HEK293 (cell line): ENCODE measurements at regions not wholly inside any gene's neighbourhood (a gene's known extent, or its start where the extent isn't known, plus 50 kb on each side); places are given as distances from the start of the nearest gene placed in this dataset.

Experiments used
- CTCF ChIA-PET: fragments of 350-600 bp; formaldehyde crosslinking; extraction: SDS; loops from one replicate; lab custom pipeline; 2021; ENCODE audit warnings: antibody characterized with exemption; lab: Yijun Ruan, JAX
- POLR2A ChIA-PET: fragments of 300-600 bp; formaldehyde crosslinking; extraction: SDS; loops from one replicate; lab custom pipeline; 2020; ENCODE audit warnings: antibody characterized with exemption, inconsistent platforms; lab: Yijun Ruan, JAX
- H3K27ac ChIP-seq: fragments of 200-500 bp; sonication (Bioruptor generic); 2 replicates; pipeline ENCODE4 v1.5.1; 2014; ENCODE audit warnings: low read depth, low read length, control low read depth, inconsistent platforms; ENCODE audit errors: extremely low read depth
- H3K36me3 ChIP-seq, 2 experiments: fragments of 200-500 bp in 1 of 2; sonication (Bioruptor generic) in 1 of 2; 1 replicate in 1 of 2; 2 replicates in 1 of 2; pipeline ENCODE4 v1.5.1; 2014 to 2017; ENCODE audit warnings: inconsistent platforms in 2 of 2, low read length in 2 of 2; ENCODE audit not compliant: control insufficient read depth in 2 of 2, insufficient read depth in 1 of 2
- H3K4me1 ChIP-seq: fragments of 200-500 bp; sonication (Bioruptor generic); 2 replicates; pipeline ENCODE4 v1.5.1; 2014; ENCODE audit warnings: mild to moderate bottlenecking, low read length, inconsistent platforms; ENCODE audit not compliant: control insufficient read depth, insufficient read depth
- H3K4me3 ChIP-seq: 2 replicates; pipeline ENCODE4 v1.5.1; 2011; ENCODE audit warnings: low read depth, mild to moderate bottlenecking, control low read depth, low read length, moderate library complexity
- H3K9me3 ChIP-seq: fragments of 200-500 bp; sonication (Bioruptor generic); 2 replicates; pipeline ENCODE4 v1.5.1; 2014; ENCODE audit warnings: low read depth, low read length, inconsistent platforms; ENCODE audit not compliant: control insufficient read depth, insufficient read depth
- GFI1B ChIP-seq: fragments of 450-650 bp; formaldehyde crosslinking; IDR thresholded peaks from 2 replicates; pipeline ENCODE4 v1.5.1; 2016; ENCODE audit warnings: missing biosample characterization, missing genetic modification characterization
- KLF10 ChIP-seq: fragments of 450-650 bp; IDR thresholded peaks from 2 replicates; pipeline ENCODE4 v1.5.1; 2018; ENCODE audit warnings: missing biosample characterization, mild to moderate bottlenecking, missing genetic modification characterization
- MEIS1 ChIP-seq: sonication (generic); formaldehyde crosslinking; IDR thresholded peaks from 2 replicates; pipeline ENCODE4 v1.8.1; 2022; ENCODE audit warnings: missing genetic modification reagents, mild to moderate bottlenecking, borderline replicate concordance
- MYNN ChIP-seq: fragments of 450-650 bp; formaldehyde crosslinking; IDR thresholded peaks from 2 replicates; pipeline ENCODE4 v1.5.1; 2016; ENCODE audit warnings: missing biosample characterization, missing genetic modification characterization, borderline replicate concordance
- MZF1 ChIP-seq: fragments of 450-650 bp; formaldehyde crosslinking; IDR thresholded peaks from 2 replicates; pipeline ENCODE4 v1.5.1; 2017; ENCODE audit warnings: missing biosample characterization, missing genetic modification characterization, borderline replicate concordance
- ZBTB1 ChIP-seq: fragments of 450-650 bp; formaldehyde crosslinking; IDR thresholded peaks from 2 replicates; pipeline ENCODE4 v1.5.1; 2016; ENCODE audit warnings: missing biosample characterization, missing genetic modification characterization
- ZFP37 ChIP-seq: fragments of 450-650 bp; formaldehyde crosslinking; IDR thresholded peaks from 2 replicates; pipeline ENCODE4 v1.5.1; 2016; ENCODE audit warnings: missing biosample characterization, missing genetic modification characterization
- ZNF2 ChIP-seq: fragments of 450-650 bp; formaldehyde crosslinking; IDR thresholded peaks from 2 replicates; pipeline ENCODE4 v1.5.1; 2016; ENCODE audit warnings: missing biosample characterization, missing genetic modification characterization
- ZNF221 ChIP-seq: fragments of 450-650 bp; formaldehyde crosslinking; IDR thresholded peaks from 2 replicates; pipeline ENCODE4 v1.5.1; 2017; ENCODE audit warnings: missing biosample characterization, missing genetic modification characterization, borderline replicate concordance
- ZNF311 ChIP-seq: fragments of 450-650 bp; formaldehyde crosslinking; IDR thresholded peaks from 2 replicates; pipeline ENCODE4 v1.5.1; 2017; ENCODE audit warnings: missing biosample characterization, missing genetic modification characterization, borderline replicate concordance
- ZNF426 ChIP-seq: fragments of 450-650 bp; formaldehyde crosslinking; IDR thresholded peaks from 2 replicates; pipeline ENCODE4 v1.5.1; 2017; ENCODE audit warnings: missing biosample characterization, missing genetic modification characterization, mild to moderate bottlenecking, inconsistent platforms, moderate library complexity
- ZNF433 ChIP-seq: fragments of 450-650 bp; formaldehyde crosslinking; IDR thresholded peaks from 2 replicates; pipeline ENCODE4 v1.5.1; 2016; ENCODE audit warnings: missing biosample characterization, missing genetic modification characterization, low read depth
- ZNF501 ChIP-seq: fragments of 450-650 bp; formaldehyde crosslinking; IDR thresholded peaks from 2 replicates; pipeline ENCODE4 v1.5.1; 2016; ENCODE audit warnings: missing biosample characterization, missing genetic modification characterization
- ZNF701 ChIP-seq: fragments of 450-650 bp; formaldehyde crosslinking; IDR thresholded peaks from 2 replicates; pipeline ENCODE4 v1.5.1; 2016; ENCODE audit warnings: missing biosample characterization, missing genetic modification characterization
- ZNF776 ChIP-seq: fragments of 450-650 bp; formaldehyde crosslinking; IDR thresholded peaks from 2 replicates; pipeline ENCODE4 v1.5.0; 2017; ENCODE audit warnings: missing biosample characterization, missing genetic modification characterization, borderline replicate concordance
- ZNF830 ChIP-seq: fragments of 450-650 bp; IDR thresholded peaks from 2 replicates; pipeline ENCODE4 v1.5.0; 2018; ENCODE audit warnings: missing biosample characterization, missing genetic modification characterization, low read depth, mild to moderate bottlenecking, moderate library complexity
- ZXDB ChIP-seq: fragments of 450-650 bp; formaldehyde crosslinking; IDR thresholded peaks from 2 replicates; pipeline ENCODE4 v1.5.1; 2016; ENCODE audit warnings: missing biosample characterization, missing genetic modification characterization
- TF ChIP-seq, protein P1 (sequence below): fragments of 450-650 bp; formaldehyde crosslinking; IDR thresholded peaks from 2 replicates; pipeline ENCODE4 v1.5.1; 2016; ENCODE audit warnings: missing biosample characterization, missing genetic modification characterization
- TF ChIP-seq, protein P2 (sequence below): fragments of 450-650 bp; formaldehyde crosslinking; IDR thresholded peaks from 2 replicates; pipeline ENCODE4 v1.5.1; 2016; ENCODE audit warnings: missing biosample characterization, missing genetic modification characterization, low read depth
- TF ChIP-seq, protein P3 (sequence below): fragments of 450-650 bp; formaldehyde crosslinking; IDR thresholded peaks from 2 replicates; pipeline ENCODE4 v1.5.1; 2016; ENCODE audit warnings: missing biosample characterization, missing genetic modification characterization

DNA sequence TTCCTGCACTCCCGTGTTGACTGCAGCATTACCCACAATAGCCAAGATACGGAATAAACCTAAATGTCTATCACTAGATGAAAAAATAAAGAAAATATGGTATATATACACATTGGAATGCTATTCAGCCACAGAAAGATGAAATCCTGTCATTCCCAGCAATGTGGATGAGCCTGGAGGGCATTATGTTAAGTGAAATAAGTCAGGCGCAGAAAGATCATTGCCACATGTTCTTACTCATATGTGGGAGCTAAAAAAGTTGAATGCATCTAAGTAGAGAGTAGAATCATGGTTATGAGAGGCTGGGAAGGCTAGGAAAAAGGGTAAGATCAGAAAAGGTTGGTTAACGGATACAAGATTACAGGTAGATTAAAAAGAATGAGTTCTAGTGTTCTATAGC, 219.1 kb upstream of the MKI67 start (continued):
- TF ChIP-seq MYNN (tag by site-specific recombination), result no peak
- no peak for TF ChIP-seq ZFP37
- TF ChIP-seq ZXDB (tag by site-specific recombination), result no peak

DNA sequence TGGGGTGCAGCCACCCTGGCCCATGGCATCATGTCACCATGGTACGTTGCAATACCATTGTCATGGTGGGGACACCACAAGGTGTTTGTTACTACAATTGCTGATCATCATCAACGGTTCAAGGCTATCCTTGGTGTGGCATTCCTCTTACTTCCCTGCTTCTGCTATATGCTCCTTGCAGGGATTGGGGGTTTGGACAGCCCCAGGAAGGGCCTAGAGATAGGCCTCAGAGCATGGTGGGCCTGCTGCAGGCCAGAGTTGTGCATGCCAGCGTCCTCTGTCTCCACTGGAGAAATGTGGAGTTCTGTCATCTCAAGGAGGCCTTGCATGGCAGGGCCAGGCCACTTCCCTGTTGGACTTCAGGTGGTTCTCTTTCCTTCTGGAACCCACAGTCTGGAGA, 234.6 kb upstream of the MKI67 start:
- H3K4me1 ChIP-seq, result no peaks in the 10 kb centered on the region
- no peak for TF ChIP-seq ZNF2 (tag by site-specific recombination)
- no peak for TF ChIP-seq ZNF701 (tag by site-specific recombination)
- no peak for TF ChIP-seq MEIS1
- TF ChIP-seq, protein P1, sequence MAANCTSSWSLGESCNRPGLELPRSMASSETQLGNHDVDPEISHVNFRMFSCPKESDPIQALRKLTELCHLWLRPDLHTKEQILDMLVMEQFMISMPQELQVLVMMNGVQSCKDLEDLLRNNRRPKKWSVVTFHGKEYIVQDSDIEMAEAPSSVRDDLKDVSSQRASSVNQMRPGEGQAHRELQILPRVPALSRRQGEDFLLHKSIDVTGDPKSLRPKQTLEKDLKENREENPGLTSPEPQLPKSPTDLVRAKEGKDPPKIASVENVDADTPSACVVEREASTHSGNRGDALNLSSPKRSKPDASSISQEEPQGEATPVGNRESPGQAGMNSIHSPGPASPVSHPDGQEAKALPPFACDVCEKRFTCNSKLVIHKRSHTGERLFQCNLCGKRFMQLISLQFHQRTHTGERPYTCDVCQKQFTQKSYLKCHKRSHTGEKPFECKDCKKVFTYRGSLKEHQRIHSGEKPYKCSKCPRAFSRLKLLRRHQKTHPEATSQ (tag by site-specific recombination), result no peak
- TF ChIP-seq ZNF776 (tag by site-specific recombination), result no peak
- TF ChIP-seq ZNF830 (tag by site-specific recombination), result no peak
- no peak for TF ChIP-seq ZNF433
- TF ChIP-seq KLF10 (tag by site-specific recombination), result no peak
- no peak for TF ChIP-seq ZNF221 (tag by site-specific recombination)
- TF ChIP-seq ZNF426 (tag by site-specific recombination), result no peak
- TF ChIP-seq, protein P2, sequence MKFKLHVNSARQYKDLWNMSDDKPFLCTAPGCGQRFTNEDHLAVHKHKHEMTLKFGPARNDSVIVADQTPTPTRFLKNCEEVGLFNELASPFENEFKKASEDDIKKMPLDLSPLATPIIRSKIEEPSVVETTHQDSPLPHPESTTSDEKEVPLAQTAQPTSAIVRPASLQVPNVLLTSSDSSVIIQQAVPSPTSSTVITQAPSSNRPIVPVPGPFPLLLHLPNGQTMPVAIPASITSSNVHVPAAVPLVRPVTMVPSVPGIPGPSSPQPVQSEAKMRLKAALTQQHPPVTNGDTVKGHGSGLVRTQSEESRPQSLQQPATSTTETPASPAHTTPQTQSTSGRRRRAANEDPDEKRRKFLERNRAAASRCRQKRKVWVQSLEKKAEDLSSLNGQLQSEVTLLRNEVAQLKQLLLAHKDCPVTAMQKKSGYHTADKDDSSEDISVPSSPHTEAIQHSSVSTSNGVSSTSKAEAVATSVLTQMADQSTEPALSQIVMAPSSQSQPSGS (tag by site-specific recombination), result no peak
- TF ChIP-seq ZNF501 (tag by site-specific recombination), result no peak
- TF ChIP-seq MZF1, result no peak
- no peak for TF ChIP-seq GFI1B (tag by site-specific recombination)
- TF ChIP-seq ZNF311 (tag by site-specific recombination), result no peak
- TF ChIP-seq ZBTB1 (tag by site-specific recombination), result no peak

DNA sequence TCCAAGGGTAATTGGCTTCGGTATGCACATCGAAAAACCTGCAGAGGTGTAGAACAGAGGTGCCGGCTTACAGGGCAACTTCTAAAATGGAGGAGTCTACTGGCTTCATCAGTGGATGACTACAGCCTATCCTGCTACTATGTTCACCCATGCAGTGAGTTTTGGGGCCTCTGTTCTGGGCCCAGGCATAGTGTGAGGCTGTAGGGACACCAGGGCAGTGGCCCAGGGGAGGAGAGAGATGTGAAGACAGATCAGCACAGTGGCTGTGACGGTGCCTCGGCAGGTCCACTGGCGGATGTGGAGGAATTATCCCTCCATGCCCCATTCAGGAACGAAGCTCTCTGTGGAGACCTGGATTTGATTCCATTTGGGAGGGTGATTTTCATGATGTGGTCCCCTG, 235.3 kb upstream of the MKI67 start:
- no peaks in the 10 kb centered on the region for H3K4me1 ChIP-seq
- H3K27ac ChIP-seq, result no peak overlapping the region
- ChIA-PET POLR2A (no interaction called here), CTCF (interaction anchor here (0.5 kb wide), 1 partner anchor 1892 kb away, joined by 3 read pairs; no protein-coding TSS in a partner anchor)
- H3K4me3 ChIP-seq, result no peak overlapping the region
- H3K9me3 ChIP-seq, result no peaks in the 10 kb centered on the region
- H3K36me3 ChIP-seq, result no peaks in the 10 kb centered on the region
- TF ChIP-seq, protein P3, sequence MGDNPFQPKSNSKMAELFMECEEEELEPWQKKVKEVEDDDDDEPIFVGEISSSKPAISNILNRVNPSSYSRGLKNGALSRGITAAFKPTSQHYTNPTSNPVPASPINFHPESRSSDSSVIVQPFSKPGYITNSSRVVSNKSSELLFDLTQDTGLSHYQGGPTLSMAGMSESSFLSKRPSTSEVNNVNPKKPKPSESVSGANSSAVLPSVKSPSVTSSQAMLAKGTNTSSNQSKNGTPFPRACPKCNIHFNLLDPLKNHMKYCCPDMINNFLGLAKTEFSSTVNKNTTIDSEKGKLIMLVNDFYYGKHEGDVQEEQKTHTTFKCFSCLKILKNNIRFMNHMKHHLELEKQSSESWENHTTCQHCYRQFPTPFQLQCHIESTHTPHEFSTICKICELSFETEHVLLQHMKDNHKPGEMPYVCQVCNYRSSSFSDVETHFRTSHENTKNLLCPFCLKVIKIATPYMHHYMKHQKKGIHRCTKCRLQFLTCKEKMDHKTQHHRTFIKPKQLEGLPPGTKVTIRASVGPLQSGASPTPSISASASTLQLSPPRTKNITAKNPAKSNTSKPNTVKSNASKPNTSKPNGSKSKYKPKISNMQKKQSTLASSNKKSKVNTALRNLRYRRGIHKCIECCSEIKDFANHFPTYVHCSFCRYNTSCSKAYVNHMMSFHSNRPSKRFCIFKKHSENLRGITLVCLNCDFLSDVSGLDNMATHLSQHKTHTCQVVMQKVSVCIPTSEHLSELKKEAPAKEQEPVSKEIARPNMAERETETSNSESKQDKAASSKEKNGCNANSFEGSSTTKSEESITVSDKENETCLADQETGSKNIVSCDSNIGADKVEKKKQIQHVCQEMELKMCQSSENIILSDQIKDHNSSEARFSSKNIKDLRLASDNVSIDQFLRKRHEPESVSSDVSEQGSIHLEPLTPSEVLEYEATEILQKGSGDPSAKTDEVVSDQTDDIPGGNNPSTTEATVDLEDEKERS, result no peak

More for the DNA sequence above, 234.6 kb upstream of the MKI67 start:
- H3K4me3 ChIP-seq, result no peak overlapping the region
- H3K36me3 ChIP-seq, result no peaks in the 10 kb centered on the region
- no peaks in the 10 kb centered on the region for H3K9me3 ChIP-seq
- POLR2A ChIA-PET, result no interaction called here
- CTCF ChIA-PET, result no interaction called here
- H3K27ac ChIP-seq, result no peak overlapping the region
